SK-N-SH treated with all-trans-retinoic acid at 6 μM for 48 hours (cell line): ENCODE measurements at regions not wholly inside any gene's neighbourhood (a gene's known extent, or its start where the extent isn't known, plus 50 kb on each side); places are given as distances from the start of the nearest gene placed in this dataset.

Source experiments
- BACH2 ChIP-seq: fragments of 250-450 bp; sonication (Bioruptor Pico); IDR thresholded peaks from 2 replicates; pipeline ENCODE4 v1.9.0; 2021; ENCODE audit warnings: mild to moderate bottlenecking, borderline replicate concordance
- CSDC2 ChIP-seq: fragments of 250-450 bp; sonication (Bioruptor Pico); IDR thresholded peaks from 2 replicates; pipeline ENCODE4 v1.5.0; 2020; ENCODE audit warnings: mild to moderate bottlenecking, moderate library complexity
- ISL1 ChIP-seq: fragments of 250-450 bp; sonication (Bioruptor Pico); IDR thresholded peaks from 2 replicates; pipeline ENCODE4 v2.1.2; 2022; ENCODE audit warnings: mild to moderate bottlenecking, moderate library complexity
- OSR1 ChIP-seq: fragments of 250-450 bp; sonication (Bioruptor Pico); IDR thresholded peaks from 2 replicates; pipeline ENCODE4 v1.8.0; 2022; ENCODE audit warnings: moderate library complexity, mild to moderate bottlenecking, inconsistent platforms
- PATZ1 ChIP-seq: fragments of 250-450 bp; sonication (Bioruptor Pico); IDR thresholded peaks from 2 replicates; pipeline ENCODE4 v1.8.0; 2020; ENCODE audit warnings: mild to moderate bottlenecking, moderate library complexity, borderline replicate concordance
- TCF4 ChIP-seq: fragments of 250-450 bp; sonication (Bioruptor Pico); IDR thresholded peaks from 2 replicates; pipeline ENCODE4 v1.8.0; 2021; ENCODE audit warnings: mild to moderate bottlenecking, moderate library complexity, borderline replicate concordance
- TSHZ2 ChIP-seq: fragments of 250-450 bp; sonication (Bioruptor Pico); IDR thresholded peaks from 2 replicates; pipeline ENCODE4 v1.5.0; 2020; ENCODE audit warnings: mild to moderate bottlenecking, moderate library complexity
- ZC3H10 ChIP-seq: fragments of 250-450 bp; sonication (Bioruptor Pico); IDR thresholded peaks from 2 replicates; pipeline ENCODE4 v1.5.1; 2021; ENCODE audit warnings: mild to moderate bottlenecking, moderate library complexity
- ZNF565 ChIP-seq: fragments of 450-650 bp; formaldehyde crosslinking; conservative IDR thresholded peaks from 2 replicates; pipeline ENCODE4 v1.5.0; 2020; ENCODE audit warnings: low read depth, mild to moderate bottlenecking, moderate library complexity

- TF ChIP-seq PATZ1 (CRISPR knock-in tag) (no peak), ZNF565 (CRISPR knock-in tag) (no peak), CSDC2 (no peak), OSR1 (CRISPR knock-in tag) (no peak), ISL1 (CRISPR knock-in tag) (no peak), TSHZ2 (CRISPR knock-in tag) (no peak), BACH2 (CRISPR knock-in tag) (no peak), ZC3H10 (CRISPR knock-in tag) (no peak), TCF4 (CRISPR knock-in tag) (no peak)
Measured at GRCh38 chr4:107187091-107187490, 151.0 kb upstream of the DKK2 start.
